Stomach (tissue), 4 donors: ENCODE measurements at regions not wholly inside any gene's neighbourhood (a gene's known extent, or its start where the extent isn't known, plus 50 kb on each side); places are given as distances from the start of the nearest gene placed in this dataset.

ENCODE experiments used
- EP300 ChIP-seq: sonication (generic); formaldehyde crosslinking; IDR thresholded peaks from one replicate; pipeline ENCODE4 v1.6.1; 2017; ENCODE audit warnings: antibody characterized with exemption
- POLR2A ChIP-seq, 4 donors: fragments of 450-650 bp; IDR thresholded peaks; one replicate each; pipeline ENCODE4 v1.6.1; 2016; ENCODE audit warnings: antibody characterized with exemption in 4 of 4, control low read depth in 2 of 4, mild to moderate bottlenecking in 1 of 4, moderate library complexity in 1 of 4
- TF ChIP-seq, protein P1 (sequence below), 7 experiments: fragments of 450-650 bp in 4 of 7; fragments of 200-600 bp in 3 of 7; sonication (generic) in 3 of 7; IDR thresholded peaks; one replicate each; pipeline ENCODE4 v1.5.1; 2016 to 2019; ENCODE audit warnings: antibody characterized with exemption in 7 of 7, control low read depth in 2 of 7, mild to moderate bottlenecking in 1 of 7

DNA sequence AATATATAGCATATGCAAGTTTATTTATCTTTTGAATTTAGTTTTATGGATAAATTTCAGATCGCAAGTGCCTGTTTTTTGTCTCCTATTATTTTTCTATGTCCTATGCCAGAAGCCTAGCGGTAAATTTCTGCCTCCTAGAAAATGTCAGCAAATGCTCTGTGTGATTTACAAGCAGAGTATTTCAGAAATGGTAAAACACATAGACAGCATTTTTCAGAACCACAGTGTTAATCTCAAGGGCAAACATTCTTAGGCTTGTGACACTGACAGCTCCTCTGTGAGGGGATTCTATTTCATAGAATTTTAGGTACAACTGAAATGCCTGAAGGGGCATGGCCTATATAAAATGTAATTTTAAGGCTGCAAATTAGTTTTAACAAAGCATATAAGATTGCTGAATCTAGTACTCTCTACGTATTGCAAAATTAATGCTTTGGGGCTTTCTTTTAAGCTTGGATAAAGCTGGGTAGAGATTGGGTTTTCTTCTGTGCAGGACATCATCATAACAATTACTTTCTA is 89.9 kb upstream of the PTCHD4 start:
- TF ChIP-seq, protein P1, sequence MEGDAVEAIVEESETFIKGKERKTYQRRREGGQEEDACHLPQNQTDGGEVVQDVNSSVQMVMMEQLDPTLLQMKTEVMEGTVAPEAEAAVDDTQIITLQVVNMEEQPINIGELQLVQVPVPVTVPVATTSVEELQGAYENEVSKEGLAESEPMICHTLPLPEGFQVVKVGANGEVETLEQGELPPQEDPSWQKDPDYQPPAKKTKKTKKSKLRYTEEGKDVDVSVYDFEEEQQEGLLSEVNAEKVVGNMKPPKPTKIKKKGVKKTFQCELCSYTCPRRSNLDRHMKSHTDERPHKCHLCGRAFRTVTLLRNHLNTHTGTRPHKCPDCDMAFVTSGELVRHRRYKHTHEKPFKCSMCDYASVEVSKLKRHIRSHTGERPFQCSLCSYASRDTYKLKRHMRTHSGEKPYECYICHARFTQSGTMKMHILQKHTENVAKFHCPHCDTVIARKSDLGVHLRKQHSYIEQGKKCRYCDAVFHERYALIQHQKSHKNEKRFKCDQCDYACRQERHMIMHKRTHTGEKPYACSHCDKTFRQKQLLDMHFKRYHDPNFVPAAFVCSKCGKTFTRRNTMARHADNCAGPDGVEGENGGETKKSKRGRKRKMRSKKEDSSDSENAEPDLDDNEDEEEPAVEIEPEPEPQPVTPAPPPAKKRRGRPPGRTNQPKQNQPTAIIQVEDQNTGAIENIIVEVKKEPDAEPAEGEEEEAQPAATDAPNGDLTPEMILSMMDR (IDR thresholded peaks at IDR 0.05), result no peak
- TF ChIP-seq POLR2A (IDR thresholded peaks at IDR 0.05) (no peak), EP300 (no peak)
